DOHH2 (cell line): ENCODE measurements at regions not wholly inside any gene's neighbourhood (a gene's known extent, or its start where the extent isn't known, plus 50 kb on each side); places are given as distances from the start of the nearest gene placed in this dataset.

Experiments
- H3F3A ChIP-seq: fragments of 200-600 bp; sonication (generic), shearing (Covaris generic); 2 replicates; pipeline ENCODE4 v1.6.0; 2016; ENCODE audit warnings: antibody characterized with exemption, mild to moderate bottlenecking; ENCODE audit not compliant: control insufficient read depth, insufficient read depth
- H3K27ac ChIP-seq: fragments of 200-600 bp; sonication (generic); 2 replicates; pipeline ENCODE4 v1.5.1; 2014; ENCODE audit warnings: low read depth, mild to moderate bottlenecking, low read length, moderate library complexity
- H3K27me3 ChIP-seq: fragments of 200-600 bp; sonication (generic); 2 replicates; pipeline ENCODE4 v1.6.1; 2014; ENCODE audit warnings: mild to moderate bottlenecking, low read length, mixed read lengths; ENCODE audit not compliant: control insufficient read depth
- H3K36me3 ChIP-seq: fragments of 200-600 bp; sonication (generic); 2 replicates; pipeline ENCODE4 v1.6.1; 2014; ENCODE audit warnings: mild to moderate bottlenecking, low read length, moderate library complexity, mixed read lengths; ENCODE audit not compliant: control insufficient read depth
- H3K4me1 ChIP-seq: fragments of 200-600 bp; sonication (generic); 2 replicates; pipeline ENCODE4 v1.6.1; 2014; ENCODE audit warnings: mild to moderate bottlenecking, low read length, mixed read lengths; ENCODE audit not compliant: control insufficient read depth
- H3K4me2 ChIP-seq: fragments of 200-600 bp; sonication (generic); 2 replicates; pipeline ENCODE4 v1.6.0; 2014; ENCODE audit warnings: mild to moderate bottlenecking, low read length, moderate library complexity
- H3K4me3 ChIP-seq: fragments of 200-600 bp; sonication (generic); 2 replicates; pipeline ENCODE4 v1.5.1; 2014; ENCODE audit warnings: mild to moderate bottlenecking, low read length, mixed read lengths
- H3K79me2 ChIP-seq: fragments of 200-600 bp; sonication (generic); 2 replicates; pipeline ENCODE4 v1.6.1; 2014; ENCODE audit warnings: mild to moderate bottlenecking, low read length, mixed read lengths; ENCODE audit not compliant: control insufficient read depth
- H3K9me2 ChIP-seq: fragments of 200-600 bp; sonication (generic); replicated peaks from 2 replicates; pipeline ENCODE4 v1.6.1; 2014; ENCODE audit warnings: mild to moderate bottlenecking, low read length, mixed read lengths; ENCODE audit not compliant: control insufficient read depth
- H3K9me3 ChIP-seq: fragments of 200-600 bp; sonication (generic); 2 replicates; pipeline ENCODE4 v1.6.1; 2014; ENCODE audit warnings: antibody characterized with exemption, low read length, mixed read lengths; ENCODE audit not compliant: control insufficient read depth, insufficient read depth
- H4K20me1 ChIP-seq: fragments of 200-600 bp; sonication (generic); 2 replicates; pipeline ENCODE4 v1.6.0; 2014; ENCODE audit warnings: low read depth, mild to moderate bottlenecking, antibody characterized with exemption, low read length, moderate library complexity; ENCODE audit not compliant: control insufficient read depth, insufficient read depth
- CTCF ChIP-seq: fragments of 200-600 bp; sonication (generic); IDR thresholded peaks from one replicate; pipeline ENCODE4 v1.5.1; 2014; ENCODE audit warnings: antibody characterized with exemption, mild to moderate bottlenecking, low read depth, low read length; ENCODE audit not compliant: poor library complexity, severe bottlenecking
- EZH2phosphoT487 ChIP-seq: fragments of 200-600 bp; sonication (generic); IDR thresholded peaks from 2 replicates; pipeline ENCODE4 v1.6.1; 2017; ENCODE audit warnings: borderline replicate concordance, mild to moderate bottlenecking, antibody characterized with exemption, low read length, moderate library complexity, mixed read lengths

GRCh38 chr7:124219681-124220080 is 186.8 kb upstream of the TMEM229A start:
- H3K9me3 ChIP-seq, result peaks cover 10% of the 10 kb centered on the region; the same call in 1 of the 2 replicates
- H3K27ac ChIP-seq, result no peak overlapping the region
- H3K4me1 ChIP-seq, result no peaks in the 10 kb centered on the region
- TF ChIP-seq CTCF (no peak), EZH2phosphoT487 (no peak)
- no peak overlapping the region for H3K4me3 ChIP-seq
- H4K20me1 ChIP-seq, result no peaks in the 10 kb centered on the region
- no peaks in the 10 kb centered on the region for H3K27me3 ChIP-seq
- no peak overlapping the region for H3K4me2 ChIP-seq
- H3K9me2 ChIP-seq, result no peaks in the 10 kb centered on the region
- no peaks in the 10 kb centered on the region for H3K79me2 ChIP-seq
- no peaks in the 10 kb centered on the region for H3K36me3 ChIP-seq
- H3F3A ChIP-seq, result no peaks in the 10 kb centered on the region

GRCh38 chr7:124208642-124209041 is 175.8 kb upstream of the TMEM229A start:
- no peaks in the 10 kb centered on the region; the same call in 1 of the 2 replicates for H3K9me2 ChIP-seq
- no peaks in the 10 kb centered on the region for H3K4me1 ChIP-seq
- H4K20me1 ChIP-seq, result no peaks in the 10 kb centered on the region
- no peak overlapping the region for H3K4me3 ChIP-seq
- TF ChIP-seq CTCF (no peak), EZH2phosphoT487 (no peak)
- no peaks in the 10 kb centered on the region for H3K79me2 ChIP-seq
- H3F3A ChIP-seq, result no peaks in the 10 kb centered on the region
- no peaks in the 10 kb centered on the region for H3K36me3 ChIP-seq
- H3K4me2 ChIP-seq, result no peak overlapping the region
- no peaks in the 10 kb centered on the region for H3K9me3 ChIP-seq
- no peaks in the 10 kb centered on the region for H3K27me3 ChIP-seq
- no peak overlapping the region for H3K27ac ChIP-seq

- TF ChIP-seq CTCF (no peak), EZH2phosphoT487 (no peak)
- H3K9me2 ChIP-seq, result no peaks in the 10 kb centered on the region; the same call in 1 of the 2 replicates
- H3K4me2 ChIP-seq, result no peak overlapping the region
- no peak overlapping the region for H3K27ac ChIP-seq
- no peaks in the 10 kb centered on the region for H3K79me2 ChIP-seq
- H3F3A ChIP-seq, result no peaks in the 10 kb centered on the region
- H3K4me1 ChIP-seq, result no peaks in the 10 kb centered on the region
- no peaks in the 10 kb centered on the region for H3K9me3 ChIP-seq
- no peaks in the 10 kb centered on the region for H3K36me3 ChIP-seq
- H3K4me3 ChIP-seq, result no peak overlapping the region
- H4K20me1 ChIP-seq, result no peaks in the 10 kb centered on the region
- H3K27me3 ChIP-seq, result no peaks in the 10 kb centered on the region
Observed at GRCh38 chr7:124208173-124208572, 175.3 kb upstream of the TMEM229A start.

- Histone ChIP-seq H3K9me3 (no peaks in the 10 kb centered on the region), H3K4me2 (no peak overlapping the region), H3K9me2 (no peaks in the 10 kb centered on the region; the same call in 1 of the 2 replicates), H3F3A (no peaks in the 10 kb centered on the region), H3K79me2 (no peaks in the 10 kb centered on the region), H3K4me1 (no peaks in the 10 kb centered on the region), H3K4me3 (no peak overlapping the region), H3K27me3 (no peaks in the 10 kb centered on the region), H3K27ac (no peak overlapping the region), H4K20me1 (no peaks in the 10 kb centered on the region), H3K36me3 (no peaks in the 10 kb centered on the region)
- TF ChIP-seq EZH2phosphoT487 (no peak), CTCF (no peak)
Observed at GRCh38 chr7:124205526-124205925, 172.7 kb upstream of the TMEM229A start.
